ENCODE measurements at regions not wholly inside any gene's neighbourhood (a gene's known extent, or its start where the extent isn't known, plus 50 kb on each side); places are given as distances from the start of the nearest gene placed in this dataset.

DNA sequence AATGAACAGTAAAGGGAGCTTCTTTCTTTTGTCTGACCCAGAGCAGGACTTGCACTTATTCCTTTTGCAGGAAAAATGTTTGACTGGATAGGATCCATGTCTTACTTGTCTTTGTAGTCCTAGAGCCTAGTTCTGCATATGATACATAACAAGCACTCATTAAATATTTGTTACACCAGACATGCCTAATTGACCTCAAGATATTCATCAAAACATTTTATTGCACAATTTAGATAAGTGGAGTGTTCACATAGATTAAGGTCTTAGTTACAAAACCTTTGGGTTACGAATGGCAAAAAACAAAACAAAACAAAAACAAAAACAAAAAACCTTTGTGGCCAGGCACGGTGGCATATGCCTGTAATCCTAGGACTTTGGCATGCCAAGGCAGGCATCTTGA, 735.8 kb upstream of the NRSN1 start (continued):
- TF ChIP-seq ZBTB33 (IDR thresholded peaks at IDR 0.05; ENCODE audit: extremely low read depth, insufficient replicate concordance, low read length) (no peak), SIN3A (IDR thresholded peaks at IDR 0.05; ENCODE audit: low read depth) (no peak), SP1 (IDR thresholded peaks at IDR 0.05; ENCODE audit: low read depth) (no peak)

DNA sequence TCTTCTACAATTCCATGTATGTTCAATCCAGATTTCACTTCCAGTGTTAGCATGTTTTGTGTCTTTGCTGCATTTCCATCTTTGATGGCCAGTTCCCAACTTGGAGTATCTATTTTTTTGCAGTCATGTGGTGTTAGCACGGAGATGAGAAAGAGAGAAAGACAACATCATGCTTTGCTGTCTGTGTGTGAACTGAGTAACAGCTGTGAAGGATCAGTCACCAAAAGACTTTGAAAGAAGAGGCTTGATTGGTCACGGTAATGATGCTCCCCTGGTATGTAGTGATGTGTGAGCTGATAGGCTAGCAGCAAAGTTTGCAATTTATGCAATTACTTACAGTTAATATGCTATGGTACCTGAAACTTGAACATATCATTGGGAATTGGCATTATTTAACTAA, 731.3 kb upstream of the NRSN1 start:
- POLR2A ChIA-PET = no interaction called here
- H3K9me2 ChIP-seq (ENCODE audit: insufficient read depth) = no peaks in the 10 kb centered on the region
- H3K27me3 ChIP-seq (ENCODE audit: insufficient read depth, low read length) = no peaks in the 10 kb centered on the region
- no peak overlapping the region for H2AFZ ChIP-seq (ENCODE audit: low read depth, low read length, poor library complexity, severe bottlenecking)
- no peak overlapping the region for H3K4me2 ChIP-seq (ENCODE audit: low read length)
- no peaks in the 10 kb centered on the region for H3K79me2 ChIP-seq (ENCODE audit: insufficient read depth, low read length)
- no peak overlapping the region for H3K9ac ChIP-seq (ENCODE audit: low read length)
- DNase-seq (ENCODE audit: low read depth, low spot score) = no peak
- RAD21 ChIA-PET (ENCODE audit: low non-redundant PET in 1 of 2, low total read pairs in 2 of 2, uncharacterized antibody in 2 of 2, unreplicated experiment in 2 of 2) = no interaction called here
- H3K36me3 ChIP-seq (ENCODE audit: control insufficient read depth in 1 of 2, insufficient read depth in 2 of 2, low read length in 2 of 2) = no peaks in the 10 kb centered on the region
- CTCF ChIA-PET = no interaction called here
- TF ChIP-seq, protein P1, sequence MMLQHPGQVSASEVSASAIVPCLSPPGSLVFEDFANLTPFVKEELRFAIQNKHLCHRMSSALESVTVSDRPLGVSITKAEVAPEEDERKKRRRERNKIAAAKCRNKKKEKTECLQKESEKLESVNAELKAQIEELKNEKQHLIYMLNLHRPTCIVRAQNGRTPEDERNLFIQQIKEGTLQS (IDR thresholded peaks at IDR 0.05) = no peak
- no peak for TF ChIP-seq EZH2 (IDR thresholded peaks at IDR 0.05)
- no peak for TF ChIP-seq YY1 (IDR thresholded peaks at IDR 0.05; ENCODE audit: extremely low read depth, insufficient replicate concordance, low read depth, low read length)
- no peak for TF ChIP-seq EZH2phosphoT487 (IDR thresholded peaks at IDR 0.05; ENCODE audit: borderline replicate concordance)
- intact Hi-C loops (cut with micrococcal nuclease) = no loop called here
- no peak for ATAC-seq
- no peaks in the 10 kb centered on the region; the same call in 1 of the 2 replicates for H4K20me1 ChIP-seq (ENCODE audit: insufficient read depth)
- no TSS peak for BruUV-seq (replicated peaks)
- no peak overlapping the region for H3K27ac ChIP-seq (ENCODE audit: low read depth, low read length)
- H3K4me1 ChIP-seq (ENCODE audit: control insufficient read depth in 1 of 2, insufficient read depth in 2 of 2, low read length in 2 of 2) = no peaks in the 10 kb centered on the region
- no peak overlapping the region for H3K4me3 ChIP-seq (replicated peaks in 1 of 2; ENCODE audit: low read depth in 1 of 2, low read length in 2 of 2)
- no peaks in the 10 kb centered on the region; a peak in 1 of 4 replicates for H3K9me3 ChIP-seq (ENCODE audit: control insufficient read depth in 1 of 2, insufficient read depth in 1 of 2, low read depth in 1 of 2, low read length in 2 of 2)
